PC-9 (cell line): ENCODE measurements at regions not wholly inside any gene's neighbourhood (a gene's known extent, or its start where the extent isn't known, plus 50 kb on each side); places are given as distances from the start of the nearest gene placed in this dataset.

Experiments
- BruUV-seq: library from RNA; stranded (reverse); fragments of 400-500 nt; replicated peaks from 2 replicates; lab custom pipeline; 2021; lab: Mats Ljungman, UMichigan
- CTCF ChIA-PET: fragments of 300-600 bp; sonication (Branson Sonifier 250); formaldehyde crosslinking; loops from one replicate; lab custom pipeline; 2022; ENCODE audit warnings: antibody characterized with exemption; lab: Charles Lee
- POLR2A ChIA-PET: fragments of 300-600 bp; sonication (Branson Sonifier 250); formaldehyde crosslinking; loops from one replicate; lab custom pipeline; 2022; ENCODE audit warnings: antibody characterized with exemption; ENCODE audit not compliant: unreplicated experiment; lab: Charles Lee
- DNase-seq, 2 experiments: peaks; one replicate each; pipeline versions ENCODE4 v3.0.0 to v3.0.0-alpha.2; 2015 to 2022; ENCODE audit warnings: mixed read lengths in 1 of 2
- H2AFZ ChIP-seq: fragments of 200-600 bp; sonication (generic); 2 replicates; pipeline ENCODE4 v1.8.1; 2017; ENCODE audit warnings: antibody characterized with exemption
- H3F3A ChIP-seq: fragments of 200-600 bp; sonication (generic); 2 replicates; pipeline ENCODE4 v1.8.1; 2017; ENCODE audit warnings: antibody characterized with exemption, mild to moderate bottlenecking, low read depth; ENCODE audit not compliant: insufficient read depth
- H3K27ac ChIP-seq: fragments of 200-600 bp; sonication (generic); 2 replicates; pipeline ENCODE4 v1.6.1; 2016; ENCODE audit warnings: mixed run types
- H3K27me3 ChIP-seq: fragments of 200-600 bp; sonication (generic); 2 replicates; pipeline ENCODE4 v1.6.1; 2016; ENCODE audit warnings: low read depth, mixed run types; ENCODE audit not compliant: insufficient read depth
- H3K36me3 ChIP-seq: fragments of 200-600 bp; sonication (generic); 2 replicates; pipeline ENCODE4 v1.6.1; 2016; ENCODE audit warnings: low read depth, mixed run types
- H3K4me1 ChIP-seq: fragments of 200-600 bp; sonication (generic); replicated peaks from 2 replicates; pipeline ENCODE4 v1.6.1; 2016; ENCODE audit warnings: mixed run types; ENCODE audit not compliant: insufficient read depth
- H3K4me2 ChIP-seq: fragments of 200-600 bp; sonication (generic); 2 replicates; pipeline ENCODE4 v1.6.1; 2017; ENCODE audit warnings: mixed run types
- H3K4me3 ChIP-seq: fragments of 200-600 bp; sonication (generic); 2 replicates; pipeline ENCODE4 v1.6.1; 2016; ENCODE audit warnings: mixed run types
- H3K79me2 ChIP-seq: fragments of 200-600 bp; sonication (generic); 2 replicates; pipeline ENCODE4 v1.6.1; 2017; ENCODE audit warnings: low read depth, mixed run types
- H3K9me2 ChIP-seq: fragments of 200-600 bp; sonication (generic); 2 replicates; pipeline ENCODE4 v1.8.1; 2017; ENCODE audit warnings: mild to moderate bottlenecking; ENCODE audit not compliant: insufficient read depth
- H3K9me3 ChIP-seq: fragments of 200-600 bp; sonication (generic); 2 replicates; pipeline ENCODE4 v1.8.1; 2016; ENCODE audit warnings: low read depth; ENCODE audit not compliant: insufficient read depth
- H4K20me1 ChIP-seq: fragments of 200-600 bp; sonication (generic); 2 replicates; pipeline ENCODE4 v1.8.1; 2017; ENCODE audit not compliant: insufficient read depth
- CTCF ChIP-seq: fragments of 200-600 bp; sonication (generic); conservative IDR thresholded peaks from 2 replicates; pipeline ENCODE4 v1.6.1; 2017; ENCODE audit warnings: mixed run types, antibody characterized with exemption, mild to moderate bottlenecking, moderate library complexity
- EZH2 ChIP-seq: fragments of 200-600 bp; sonication (generic); IDR thresholded peaks from 2 replicates; pipeline ENCODE4 v1.8.0; 2017; ENCODE audit warnings: antibody characterized with exemption, low read depth
- intact Hi-C: fragments of 100-400 bp; cut with micrococcal nuclease; formaldehyde crosslinking; loops from one replicate; pipeline ENCODE4 v1.10.0; 2022; ENCODE audit not compliant: unreplicated experiment

- Histone ChIP-seq H3K4me1 (no peaks in the 10 kb centered on the region), H3K79me2 (no peaks in the 10 kb centered on the region), H3K9me2 (no peaks in the 10 kb centered on the region; the same call in 1 of the 2 replicates), H4K20me1 (no peaks in the 10 kb centered on the region), H3K4me3 (no peak overlapping the region), H3K27ac (no peak overlapping the region), H3K27me3 (no peaks in the 10 kb centered on the region), H3K36me3 (no peaks in the 10 kb centered on the region), H3K9me3 (no peaks in the 10 kb centered on the region), H3F3A (no peaks in the 10 kb centered on the region), H3K4me2 (no peak overlapping the region), H2AFZ (no peak overlapping the region)
- CTCF ChIA-PET = no interaction called here
- no TSS peak for BruUV-seq
- POLR2A ChIA-PET = no interaction called here
- no peak for TF ChIP-seq CTCF
- TF ChIP-seq EZH2 = no peak
- intact Hi-C loops = no loop called here
- no peak for DNase-seq
Observed at GRCh38 chr6:102562713-102563112, 1169.2 kb downstream of the GRIK2 start.

GRCh38 chr6:102553214-102553613 is 1159.7 kb downstream of the GRIK2 start:
- DNase-seq = no peak
- H3K4me1 ChIP-seq = no peaks in the 10 kb centered on the region
- no peaks in the 10 kb centered on the region for H3K36me3 ChIP-seq
- no peak overlapping the region for H3K4me3 ChIP-seq
- no TSS peak for BruUV-seq
- H3K4me2 ChIP-seq = no peak overlapping the region
- H3F3A ChIP-seq = no peaks in the 10 kb centered on the region
- H4K20me1 ChIP-seq = no peaks in the 10 kb centered on the region
- H3K27me3 ChIP-seq = no peaks in the 10 kb centered on the region
- H3K27ac ChIP-seq = no peak overlapping the region
- CTCF ChIA-PET = no interaction called here
- no peaks in the 10 kb centered on the region for H3K9me2 ChIP-seq
- H3K9me3 ChIP-seq = no peaks in the 10 kb centered on the region
- TF ChIP-seq CTCF (no peak), EZH2 (no peak)
- intact Hi-C loops = no loop called here
- H2AFZ ChIP-seq = 0 out of 2 replicates have a peak overlapping the region, but pooled peaks have one; percentile 22
- no peaks in the 10 kb centered on the region for H3K79me2 ChIP-seq
- POLR2A ChIA-PET = no interaction called here

DNA sequence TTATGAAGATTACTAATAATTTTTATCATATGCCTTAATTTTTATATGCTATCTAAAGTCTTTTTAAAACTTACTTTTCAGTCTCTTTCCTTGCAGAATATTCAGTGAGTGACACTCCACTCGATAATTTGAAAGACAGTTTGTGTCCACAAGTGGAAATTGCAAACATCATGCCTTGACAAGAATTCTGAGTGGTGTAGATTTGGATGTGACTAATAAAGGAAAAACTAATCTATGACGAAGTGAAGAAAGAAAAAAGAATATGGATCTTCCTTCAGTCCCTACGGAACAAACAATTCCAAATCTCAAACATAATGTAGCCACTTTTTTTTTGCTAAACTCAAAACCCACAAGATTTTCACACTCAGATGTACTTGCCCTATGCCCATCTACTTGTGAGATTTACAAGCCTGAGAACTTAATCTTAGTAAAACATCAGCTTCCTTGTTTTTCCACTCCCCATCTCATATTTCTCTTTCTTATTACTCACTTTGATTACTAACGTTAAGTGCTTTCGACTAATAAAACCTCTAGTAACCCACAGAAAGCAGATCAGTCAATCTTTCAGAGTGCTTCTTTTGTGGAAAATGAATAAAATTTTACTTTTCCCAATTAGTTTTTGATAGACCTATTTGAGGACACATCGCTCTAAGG is 1155.8 kb downstream of the GRIK2 start:
- no peak overlapping the region for H2AFZ ChIP-seq
- H3K27me3 ChIP-seq = no peaks in the 10 kb centered on the region
- H3K9me2 ChIP-seq = no peaks in the 10 kb centered on the region
- intact Hi-C loops = no loop called here
- H3F3A ChIP-seq = no peaks in the 10 kb centered on the region
- no peaks in the 10 kb centered on the region for H3K4me1 ChIP-seq
- CTCF ChIA-PET = no interaction called here
- H3K4me3 ChIP-seq = no peak overlapping the region
- H4K20me1 ChIP-seq = no peaks in the 10 kb centered on the region
- no peak for DNase-seq
- no TSS peak for BruUV-seq
- H3K27ac ChIP-seq = no peak overlapping the region
- H3K79me2 ChIP-seq = no peaks in the 10 kb centered on the region
- POLR2A ChIA-PET = no interaction called here
- TF ChIP-seq EZH2 = no peak
- no peaks in the 10 kb centered on the region for H3K36me3 ChIP-seq
- H3K9me3 ChIP-seq = no peaks in the 10 kb centered on the region
- H3K4me2 ChIP-seq = no peak overlapping the region

DNA sequence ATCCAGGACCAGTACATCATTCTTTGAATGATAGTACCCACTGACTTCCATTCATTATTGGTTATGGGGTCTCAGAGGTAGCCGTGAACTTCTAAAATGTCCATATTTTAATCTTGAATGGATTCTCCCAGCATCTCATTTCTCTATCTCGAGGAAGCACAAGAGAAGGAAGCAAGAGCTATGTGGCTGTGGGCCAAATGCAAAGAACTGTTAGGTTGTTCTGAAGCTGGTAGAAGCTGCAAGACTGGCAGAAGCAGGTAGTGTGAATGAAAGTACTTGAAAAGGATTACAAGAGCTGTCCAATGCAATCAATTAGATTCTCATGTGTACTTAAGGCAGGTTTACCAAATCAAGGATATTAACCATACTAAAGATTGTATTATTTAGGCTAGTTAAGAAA is 1131.8 kb downstream of the GRIK2 start:
- Histone ChIP-seq H3K27me3 (no peaks in the 10 kb centered on the region), H3K4me3 (no peak overlapping the region), H2AFZ (no peak overlapping the region), H3F3A (no peaks in the 10 kb centered on the region), H3K4me1 (no peaks in the 10 kb centered on the region), H3K36me3 (no peaks in the 10 kb centered on the region), H4K20me1 (no peaks in the 10 kb centered on the region), H3K9me2 (no peaks in the 10 kb centered on the region), H3K4me2 (no peak overlapping the region), H3K9me3 (no peaks in the 10 kb centered on the region), H3K79me2 (no peaks in the 10 kb centered on the region), H3K27ac (no peak overlapping the region)
- CTCF ChIA-PET = no interaction called here
- BruUV-seq = no TSS peak
- intact Hi-C loops = no loop called here
- POLR2A ChIA-PET = no interaction called here
- DNase-seq = no peak
- no peak for TF ChIP-seq EZH2
- TF ChIP-seq CTCF = no peak
